H1 (cell line): ENCODE measurements at regions not wholly inside any gene's neighbourhood (a gene's known extent, or its start where the extent isn't known, plus 50 kb on each side); places are given as distances from the start of the nearest gene placed in this dataset.

Experiments
- CTCF ChIA-PET: fragments of 300-600 bp; sonication (Branson Sonifier 250); formaldehyde crosslinking; loops from one replicate; lab custom pipeline; 2021; ENCODE audit not compliant: partially characterized antibody; lab: Charles Lee
- POLR2A ChIA-PET: fragments of 300-600 bp; sonication (Branson Sonifier 250); formaldehyde crosslinking; loops from one replicate; lab custom pipeline; 2021; ENCODE audit warnings: inconsistent platforms; ENCODE audit not compliant: partially characterized antibody; lab: Charles Lee
- DNase-seq, 2 experiments: peaks; one replicate each; pipeline versions ENCODE4 v3.0.0 to v3.0.0-alpha.2; 2010 to 2022; ENCODE audit warnings: low spot score in 2 of 2, low read depth in 1 of 2, mixed read lengths in 1 of 2
- FAIRE-seq: peaks from 2 replicates; lab custom pipeline; 2011; peaks lifted over from hg19 to GRCh38; lab: Jason Lieb, UNC
- H2AFZ ChIP-seq: 2 replicates; pipeline ENCODE4 v1.8.1; 2012; ENCODE audit warnings: low read length, inconsistent platforms
- H2AK5ac ChIP-seq: 2 replicates; pipeline ENCODE4 v1.6.1; 2013; ENCODE audit warnings: low read depth, low read length
- H2BK120ac ChIP-seq: replicated peaks from 2 replicates; pipeline ENCODE3; 2013; ENCODE audit warnings: low read depth, low read length, inconsistent platforms
- H2BK12ac ChIP-seq: 2 replicates; pipeline ENCODE4 v1.6.1; 2013; ENCODE audit warnings: low read depth, low read length
- H2BK15ac ChIP-seq: 2 replicates; pipeline ENCODE4 v1.6.1; 2013; ENCODE audit warnings: low read length
- H2BK20ac ChIP-seq: 2 replicates; pipeline ENCODE4 v1.6.1; 2013; ENCODE audit warnings: low read length
- H2BK5ac ChIP-seq: 2 replicates; pipeline ENCODE4 v1.6.1; 2013; ENCODE audit warnings: low read depth, low read length
- H3K14ac ChIP-seq: 2 replicates; pipeline ENCODE4 v1.6.1; 2013; ENCODE audit warnings: inconsistent platforms; ENCODE audit not compliant: insufficient read length
- H3K18ac ChIP-seq: 2 replicates; pipeline ENCODE4 v1.6.1; 2013; ENCODE audit warnings: low read length; ENCODE audit errors: extremely low read depth
- H3K23ac ChIP-seq: 2 replicates; pipeline ENCODE4 v1.6.1; 2013; ENCODE audit warnings: inconsistent platforms; ENCODE audit not compliant: insufficient read length
- H3K23me2 ChIP-seq: 2 replicates; pipeline ENCODE4 v1.6.1; 2013; ENCODE audit warnings: low read depth, low read length
- H3K27ac ChIP-seq: 2 replicates; pipeline ENCODE4 v1.6.1; 2011; ENCODE audit warnings: low read depth, low read length, inconsistent platforms
- H3K27me3 ChIP-seq, 4 experiments: replicated peaks in 1 of 4; 1 replicate in 1 of 4; 2 replicates in 3 of 4; pipeline versions ENCODE4 v1.6.1 to v1.8.1; 2011 to 2013; ENCODE audit warnings: low read length in 3 of 4, mild to moderate bottlenecking in 3 of 4, inconsistent platforms in 2 of 4, mixed read lengths in 2 of 4, moderate library complexity in 1 of 4; ENCODE audit not compliant: control insufficient read depth in 3 of 4, insufficient read depth in 3 of 4; ENCODE audit errors: extremely low read depth in 1 of 4
- H3K36me3 ChIP-seq, 4 experiments: 2 replicates each; pipeline versions ENCODE4 v1.6.1 to v1.8.1; 2011 to 2013; ENCODE audit warnings: mild to moderate bottlenecking in 4 of 4, low read length in 3 of 4, moderate library complexity in 2 of 4, control low read depth in 1 of 4, inconsistent platforms in 1 of 4; ENCODE audit not compliant: insufficient read depth in 4 of 4, control insufficient read depth in 2 of 4
- H3K4ac ChIP-seq: replicated peaks from 2 replicates; pipeline ENCODE3; 2013; ENCODE audit warnings: low read length, low read depth, mixed read lengths, inconsistent platforms; ENCODE audit not compliant: insufficient read length
- H3K4me1 ChIP-seq, 4 experiments: replicated peaks in 1 of 4; 1 replicate in 1 of 4; 2 replicates in 3 of 4; pipeline versions ENCODE4 v1.6.1 to v1.8.1; 2011 to 2013; ENCODE audit warnings: low read length in 3 of 4, inconsistent platforms in 2 of 4, mixed read lengths in 1 of 4; ENCODE audit not compliant: insufficient read depth in 4 of 4, control insufficient read depth in 3 of 4
- H3K4me2 ChIP-seq, 2 experiments: 2 replicates each; pipeline versions ENCODE4 v1.6.1 to v1.8.1; 2011 to 2013; ENCODE audit warnings: low read depth in 2 of 2, low read length in 2 of 2, control low read depth in 1 of 2, inconsistent platforms in 1 of 2, mild to moderate bottlenecking in 1 of 2; ENCODE audit not compliant: insufficient read depth in 1 of 2
- H3K4me3 ChIP-seq, 4 experiments: fragments of 200-600, 300-600 bp in 1 of 4; sonication (generic), shearing (Covaris generic), sonication (Bioruptor Twin) in 1 of 4; 2 replicates each; pipeline versions ENCODE4 v1.5.1 to v1.8.1; 2011 to 2016; ENCODE audit warnings: low read length in 4 of 4, low read depth in 3 of 4, control low read depth in 2 of 4, inconsistent platforms in 2 of 4, mild to moderate bottlenecking in 2 of 4, mixed read lengths in 1 of 4, moderate library complexity in 1 of 4; ENCODE audit not compliant: insufficient read depth in 2 of 4; ENCODE audit errors: extremely low read depth in 1 of 4
- H3K56ac ChIP-seq: replicated peaks from 2 replicates; pipeline ENCODE3; 2013; ENCODE audit warnings: low read depth, mild to moderate bottlenecking, mixed read lengths, low read length, inconsistent platforms; ENCODE audit not compliant: insufficient read length
- H3K79me1 ChIP-seq: 2 replicates; pipeline ENCODE4 v1.6.1; 2013; ENCODE audit warnings: low read depth, low read length, control low read depth
- H3K79me2 ChIP-seq, 2 experiments: 2 replicates each; pipeline versions ENCODE4 v1.6.1 to v1.8.1; 2012 to 2013; ENCODE audit warnings: low read length in 2 of 2, mild to moderate bottlenecking in 2 of 2, inconsistent platforms in 1 of 2; ENCODE audit not compliant: insufficient read depth in 2 of 2, control insufficient read depth in 1 of 2
- H3K9ac ChIP-seq, 4 experiments: replicated peaks in 1 of 4; 1 replicate in 1 of 4; 2 replicates in 3 of 4; pipeline versions ENCODE4 v1.6.1 to v1.8.1; 2011 to 2013; ENCODE audit warnings: low read depth in 3 of 4, low read length in 3 of 4, control low read depth in 2 of 4, mild to moderate bottlenecking in 2 of 4, moderate library complexity in 2 of 4, inconsistent platforms in 1 of 4; ENCODE audit errors: extremely low read depth in 1 of 4
- H3K9me3 ChIP-seq, 2 experiments: 2 replicates each; pipeline versions ENCODE4 v1.6.1 to v1.8.1; 2012 to 2013; ENCODE audit warnings: mild to moderate bottlenecking in 2 of 2, moderate library complexity in 2 of 2, control low read depth in 1 of 2, inconsistent platforms in 1 of 2, low read depth in 1 of 2, low read length in 1 of 2, mixed read lengths in 1 of 2; ENCODE audit not compliant: insufficient read depth in 2 of 2
- H4K20me1 ChIP-seq, 2 experiments: replicated peaks in 1 of 2; 2 replicates each; pipeline versions ENCODE3 to v1.8.1; 2011 to 2013; ENCODE audit warnings: inconsistent platforms in 2 of 2, low read length in 2 of 2, mild to moderate bottlenecking in 1 of 2; ENCODE audit not compliant: insufficient read depth in 2 of 2, control insufficient read depth in 1 of 2
- H4K5ac ChIP-seq: 2 replicates; pipeline ENCODE4 v1.6.1; 2013; ENCODE audit warnings: low read length, low read depth, mixed read lengths, inconsistent platforms; ENCODE audit not compliant: insufficient read length
- H4K8ac ChIP-seq: 2 replicates; pipeline ENCODE4 v1.8.0; 2013; ENCODE audit warnings: mild to moderate bottlenecking, moderate library complexity, low read length, inconsistent platforms; ENCODE audit not compliant: insufficient read depth; ENCODE audit errors: extremely low read depth
- H4K91ac ChIP-seq: replicated peaks from 2 replicates; pipeline ENCODE3; 2013; ENCODE audit warnings: low read length, mixed read lengths, inconsistent platforms; ENCODE audit not compliant: insufficient read length
- EZH2 ChIP-seq: fragments of 200-600 bp; sonication (generic); IDR thresholded peaks from 2 replicates; pipeline ENCODE4 v1.7.1; 2012; ENCODE audit warnings: low read depth, mild to moderate bottlenecking, moderate library complexity, low read length, inconsistent platforms; ENCODE audit not compliant: severe bottlenecking
- HDAC2 ChIP-seq, 2 experiments: fragments of 300-600 bp in 1 of 2; sonication (generic) in 1 of 2; IDR thresholded peaks; 2 replicates each; pipeline ENCODE4 v1.6.1; 2011 to 2012; ENCODE audit warnings: low read depth in 2 of 2, low read length in 2 of 2, mild to moderate bottlenecking in 2 of 2, moderate library complexity in 2 of 2, borderline replicate concordance in 1 of 2, inconsistent platforms in 1 of 2
- POLR2A ChIP-seq, 2 experiments: IDR thresholded peaks; 1 replicate in 1 of 2; 2 replicates in 1 of 2; pipeline ENCODE4 v1.6.1; 2011; ENCODE audit warnings: low read depth in 2 of 2, low read length in 2 of 2, mild to moderate bottlenecking in 2 of 2; ENCODE audit errors: control extremely low read depth in 1 of 2
- SIX5 ChIP-seq: IDR thresholded peaks from 2 replicates; pipeline ENCODE4 v1.6.1; 2011; ENCODE audit warnings: mild to moderate bottlenecking, low read depth, low read length
- SUZ12 ChIP-seq: fragments of 200-600 bp; sonication (generic); IDR thresholded peaks from 2 replicates; pipeline ENCODE4 v1.6.1; 2012; ENCODE audit warnings: mild to moderate bottlenecking, inconsistent platforms, low read length, moderate library complexity, mixed read lengths
- TF ChIP-seq, protein P1 (sequence below): IDR thresholded peaks from 2 replicates; pipeline ENCODE4 v1.6.1; 2011; ENCODE audit warnings: low read length, improper control_type of control experiment
- TF ChIP-seq, protein P2 (sequence below): IDR thresholded peaks from 2 replicates; pipeline ENCODE4 v1.6.1; 2012; ENCODE audit warnings: low read length, inconsistent platforms

DNA sequence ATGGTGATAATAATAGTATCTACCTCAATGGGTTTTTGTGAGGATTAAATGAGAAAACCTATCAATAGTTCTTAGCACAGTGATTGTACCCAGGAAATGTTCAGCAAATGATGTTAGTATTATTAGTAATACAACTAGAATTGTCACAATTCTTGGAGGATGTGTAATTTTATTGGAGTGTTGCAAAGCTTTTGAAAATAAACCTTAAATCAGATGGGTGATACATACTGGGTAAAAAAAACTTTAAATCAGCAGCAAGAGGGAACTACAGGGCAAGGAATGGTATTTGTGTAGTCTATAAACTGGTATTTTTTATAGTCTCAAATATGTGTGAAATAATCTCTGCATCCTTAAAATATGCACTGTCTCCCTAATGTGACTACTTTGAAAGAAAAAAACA, 371.6 kb downstream of the PIK3R1 start:
- Histone ChIP-seq H2AK5ac (no peak overlapping the region), H3K4me3 (no peak overlapping the region), H3K23ac (no peak overlapping the region), H3K4me1 (no peaks in the 10 kb centered on the region), H2BK15ac (no peak overlapping the region), H3K27ac (no peak overlapping the region), H3K56ac (no peak overlapping the region), H3K9me3 (no peaks in the 10 kb centered on the region), H3K79me2 (no peaks in the 10 kb centered on the region), H2BK12ac (no peak overlapping the region), H3K4me2 (no peak overlapping the region), H3K36me3 (no peaks in the 10 kb centered on the region), H3K27me3 (no peaks in the 10 kb centered on the region), H3K23me2 (no peaks in the 10 kb centered on the region), H2BK120ac (no peak overlapping the region), H3K14ac (no peak overlapping the region), H3K4ac (no peak overlapping the region), H2AFZ (no peak overlapping the region), H2BK20ac (no peak overlapping the region), H3K79me1 (no peaks in the 10 kb centered on the region), H3K9ac (no peak overlapping the region), H4K5ac (no peak overlapping the region), H2BK5ac (no peak overlapping the region), H4K8ac (no peak overlapping the region), H4K20me1 (no peaks in the 10 kb centered on the region), H3K18ac (no peak overlapping the region), H4K91ac (no peak overlapping the region)
- FAIRE-seq (no peak), DNase-seq (no peak)
- CTCF ChIA-PET, result interaction anchor here (1.5 kb wide), 1 partner anchor 9 kb away, joined by 3 read pairs; no protein-coding TSS in a partner anchor
- POLR2A ChIA-PET, result no interaction called here
- TF ChIP-seq, protein P1, sequence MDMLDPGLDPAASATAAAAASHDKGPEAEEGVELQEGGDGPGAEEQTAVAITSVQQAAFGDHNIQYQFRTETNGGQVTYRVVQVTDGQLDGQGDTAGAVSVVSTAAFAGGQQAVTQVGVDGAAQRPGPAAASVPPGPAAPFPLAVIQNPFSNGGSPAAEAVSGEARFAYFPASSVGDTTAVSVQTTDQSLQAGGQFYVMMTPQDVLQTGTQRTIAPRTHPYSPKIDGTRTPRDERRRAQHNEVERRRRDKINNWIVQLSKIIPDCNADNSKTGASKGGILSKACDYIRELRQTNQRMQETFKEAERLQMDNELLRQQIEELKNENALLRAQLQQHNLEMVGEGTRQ, result no peak
- TF ChIP-seq POLR2A (IDR thresholded peaks at IDR 0.05; ENCODE audit: control extremely low read depth in 1 of 2, low read depth in 2 of 2, low read length in 2 of 2) (no peak), EZH2 (no peak), HDAC2 (IDR thresholded peaks at IDR 0.05; ENCODE audit: borderline replicate concordance in 1 of 2, low read depth in 2 of 2, low read length in 2 of 2) (no peak), SUZ12 (no peak), SIX5 (no peak)
- TF ChIP-seq, protein P2, sequence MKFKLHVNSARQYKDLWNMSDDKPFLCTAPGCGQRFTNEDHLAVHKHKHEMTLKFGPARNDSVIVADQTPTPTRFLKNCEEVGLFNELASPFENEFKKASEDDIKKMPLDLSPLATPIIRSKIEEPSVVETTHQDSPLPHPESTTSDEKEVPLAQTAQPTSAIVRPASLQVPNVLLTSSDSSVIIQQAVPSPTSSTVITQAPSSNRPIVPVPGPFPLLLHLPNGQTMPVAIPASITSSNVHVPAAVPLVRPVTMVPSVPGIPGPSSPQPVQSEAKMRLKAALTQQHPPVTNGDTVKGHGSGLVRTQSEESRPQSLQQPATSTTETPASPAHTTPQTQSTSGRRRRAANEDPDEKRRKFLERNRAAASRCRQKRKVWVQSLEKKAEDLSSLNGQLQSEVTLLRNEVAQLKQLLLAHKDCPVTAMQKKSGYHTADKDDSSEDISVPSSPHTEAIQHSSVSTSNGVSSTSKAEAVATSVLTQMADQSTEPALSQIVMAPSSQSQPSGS, result no peak
